Stimulated activated CD4-positive, alpha-beta T cell treated with anti-CD3 and anti-CD28 coated beads, TNF-alpha, amount 100 ng/mL, for 24 hours (primary cell): ENCODE measurements at regions not wholly inside any gene's neighbourhood (a gene's known extent, or its start where the extent isn't known, plus 50 kb on each side); places are given as distances from the start of the nearest gene placed in this dataset.
A peak's percentile ranks its signal among the peaks of the same experiment; 100 is the strongest.
"Not testable (repeated sequence)": the region's sequence is repeated elsewhere in the genome, so short reads cannot be mapped to it uniquely, and the experiment has no call there.

ENCODE experiments used
- DNase-seq, 3 experiments: peaks; one replicate each; pipeline ENCODE4 v3.0.0-alpha.2; 2020; ENCODE audit warnings: low read depth in 3 of 3

GRCh38 chr10:8173243-8173865 is 118.9 kb downstream of the GATA3 start:
- DNase-seq = no peak

- no peak for DNase-seq
Measured at GRCh38 chr10:8173866-8174243, 119.4 kb downstream of the GATA3 start.

DNA sequence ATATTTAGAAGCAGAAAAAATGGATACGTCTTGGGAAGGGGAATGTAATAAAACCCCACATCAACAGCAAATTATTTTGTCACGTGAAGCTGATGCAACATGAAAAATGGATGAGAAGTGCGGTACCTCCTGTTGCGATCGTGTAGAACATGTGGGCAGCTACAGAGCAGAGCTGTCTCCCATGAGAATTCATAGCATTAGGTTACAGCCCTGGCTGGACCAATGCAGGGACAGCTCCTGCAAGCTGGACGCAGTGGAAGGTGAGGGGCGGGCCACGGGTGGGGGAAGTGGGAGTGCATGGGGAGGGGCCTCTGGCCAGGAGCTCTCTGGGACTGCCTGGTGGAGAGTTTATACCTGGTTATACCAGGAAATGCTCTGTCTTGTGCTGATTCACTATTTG is 120.3 kb downstream of the GATA3 start:
- DNase-seq = no peak

GRCh38 chr10:8177526-8177925 is 123.0 kb downstream of the GATA3 start:
- DNase-seq = not testable (repeated sequence)

DNA sequence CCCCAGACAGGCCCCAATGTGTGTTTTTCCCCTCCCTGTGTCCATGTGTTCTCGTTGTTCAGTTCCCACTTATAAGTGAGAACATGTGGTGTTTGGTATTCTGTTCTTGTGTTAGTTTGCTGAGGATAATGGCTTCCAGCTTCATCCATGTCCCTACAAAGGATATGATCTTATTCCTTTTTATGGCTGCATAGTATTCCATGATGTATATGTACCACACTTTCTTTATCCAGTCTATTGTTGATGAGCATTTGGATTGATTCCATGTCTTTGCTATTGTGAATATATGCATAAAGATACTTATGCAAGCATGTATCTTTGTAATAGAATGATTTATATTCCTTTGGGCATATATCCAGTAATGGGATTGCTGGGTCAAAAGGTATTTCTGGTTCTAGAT is 125.3 kb downstream of the GATA3 start:
- not testable (repeated sequence) for DNase-seq

DNA sequence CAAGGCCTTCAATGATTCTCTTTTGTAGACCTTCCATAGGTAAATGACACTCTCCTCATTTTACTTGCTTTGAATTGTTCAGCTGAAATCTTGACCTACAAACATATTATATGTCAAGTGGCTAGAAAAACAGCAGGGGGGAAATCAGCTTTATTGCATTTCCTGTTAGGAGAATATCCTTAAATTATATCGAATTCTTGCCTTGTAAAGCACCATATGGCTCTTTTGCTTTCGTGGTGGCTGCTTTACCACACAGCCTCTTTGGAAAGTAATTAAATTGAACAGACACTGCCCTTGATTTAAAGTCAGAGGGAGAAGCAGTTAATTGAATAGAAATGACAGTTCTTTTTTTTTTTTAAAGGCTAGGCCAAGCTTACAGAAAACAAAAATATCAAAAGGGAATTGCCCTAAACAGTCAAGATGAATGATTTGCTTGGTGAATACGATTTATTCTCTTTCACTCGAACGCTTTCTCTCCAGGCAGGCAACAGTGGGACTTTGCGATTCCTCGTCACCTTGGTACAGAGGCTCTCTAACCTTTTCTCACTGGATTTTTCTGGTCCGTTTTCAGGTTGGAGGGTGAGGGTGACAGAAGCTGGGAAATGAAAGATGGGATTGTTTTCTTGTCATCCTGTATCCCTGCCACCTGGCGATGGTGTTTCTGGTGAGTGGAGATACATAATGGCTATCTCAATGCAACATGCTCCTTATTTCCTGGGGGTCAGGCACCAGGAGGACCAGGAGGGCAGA is 126.0 kb downstream of the GATA3 start:
- DNase-seq = no peak

DNA sequence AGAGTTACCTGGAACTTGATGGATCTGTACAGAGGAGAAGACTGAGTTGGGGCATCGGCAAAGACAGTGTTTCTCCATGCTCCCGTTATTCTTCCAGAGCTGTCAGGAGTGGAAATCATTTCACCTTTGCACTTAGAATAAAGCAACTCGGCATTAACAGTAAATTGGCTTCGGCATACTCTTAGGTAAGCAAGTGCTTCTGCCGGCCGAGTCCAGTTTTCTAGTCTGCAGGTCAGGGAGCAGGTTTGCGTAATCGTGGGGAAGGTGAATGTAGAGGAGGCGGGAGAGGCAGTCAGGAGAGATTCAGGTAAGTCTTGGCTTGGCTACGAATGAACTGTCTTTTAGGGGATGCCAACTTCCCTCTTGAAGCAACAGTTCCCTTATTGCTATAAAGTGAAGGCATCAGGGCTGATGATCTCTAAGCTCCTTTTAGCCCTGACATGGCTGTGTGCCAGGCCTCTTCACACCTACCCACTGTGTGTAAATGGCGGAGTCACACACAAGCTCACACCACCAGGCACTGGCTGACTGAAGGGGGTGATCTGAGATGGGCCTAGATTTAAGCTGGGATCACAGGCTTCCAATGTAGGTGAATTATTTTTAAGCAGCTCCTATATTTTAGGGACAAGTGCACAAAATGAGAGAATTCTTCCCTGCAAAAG is 127.1 kb downstream of the GATA3 start:
- DNase-seq = no peak

GRCh38 chr10:8182806-8183205 is 128.3 kb downstream of the GATA3 start:
- no peak for DNase-seq

GRCh38 chr10:8183241-8183704 is 128.8 kb downstream of the GATA3 start:
- DNase-seq = peak in 1 of 3 experiments; percentile 4

GRCh38 chr10:8187171-8187666 is 132.7 kb downstream of the GATA3 start:
- no peak for DNase-seq

GRCh38 chr10:8189458-8189857 is 135.0 kb downstream of the GATA3 start:
- no peak for DNase-seq

GRCh38 chr10:8192301-8192700 is 137.8 kb downstream of the GATA3 start:
- no peak for DNase-seq

DNA sequence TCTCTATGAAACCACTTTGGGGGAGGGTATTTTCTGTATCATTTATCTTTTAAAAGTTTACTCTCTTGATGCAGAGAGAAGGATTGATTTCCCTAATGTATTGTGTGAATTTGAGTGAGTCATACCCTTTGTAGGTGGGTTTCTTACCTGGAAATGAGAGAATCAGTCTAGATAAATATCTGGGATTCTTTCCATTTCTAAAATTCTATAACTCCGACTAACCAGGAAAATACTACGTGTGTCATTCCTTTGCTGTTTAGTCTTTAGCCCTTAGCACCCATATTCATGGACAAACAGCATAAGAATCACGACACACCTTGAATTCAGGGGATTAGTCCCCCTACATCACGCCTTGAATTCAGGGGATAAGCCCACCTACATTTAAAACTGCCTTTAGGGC is 139.1 kb downstream of the GATA3 start:
- no peak for DNase-seq

GRCh38 chr10:8194050-8194449 is 139.6 kb downstream of the GATA3 start:
- DNase-seq = no peak

GRCh38 chr10:8206882-8207281 is 152.4 kb downstream of the GATA3 start:
- DNase-seq = no peak

DNA sequence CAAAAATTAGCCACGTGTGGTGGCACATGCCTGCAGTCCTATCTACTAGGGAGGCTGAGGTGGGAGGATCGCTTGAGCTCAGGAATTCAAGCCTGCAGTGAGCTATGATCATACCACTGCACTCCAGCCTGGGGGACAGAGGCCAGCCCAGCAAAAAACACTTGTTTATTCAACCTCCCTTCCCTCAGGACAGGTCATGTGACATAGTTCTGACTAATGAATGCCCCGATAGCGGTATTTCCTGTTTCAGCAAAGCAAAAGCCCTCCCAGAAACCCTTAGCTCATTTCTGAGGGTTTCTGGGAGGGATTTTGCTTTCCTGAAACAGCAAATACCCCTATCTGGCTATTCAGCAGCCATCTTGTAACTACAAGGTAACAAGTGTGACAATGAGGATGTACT is 157.1 kb downstream of the GATA3 start:
- DNase-seq = no peak

DNA sequence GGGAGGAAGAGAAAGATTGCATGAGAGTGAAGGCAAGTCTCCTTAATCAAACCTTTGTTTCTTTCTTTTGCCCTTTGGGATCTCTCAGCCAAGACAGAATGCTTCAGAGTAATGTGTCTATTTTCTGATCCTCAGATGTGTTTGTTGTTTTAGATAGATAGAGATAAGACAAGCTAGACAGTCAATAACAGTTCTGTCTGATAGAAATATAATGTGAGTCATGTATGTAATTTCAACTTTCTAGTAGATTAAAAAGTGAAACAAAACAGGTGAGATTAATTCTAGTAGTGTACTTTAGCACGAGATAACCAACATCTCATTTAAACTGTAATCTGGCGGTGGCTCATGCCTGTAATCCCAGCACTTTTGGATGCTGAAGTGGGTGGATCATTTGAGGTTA is 159.2 kb downstream of the GATA3 start:
- no peak for DNase-seq

DNA sequence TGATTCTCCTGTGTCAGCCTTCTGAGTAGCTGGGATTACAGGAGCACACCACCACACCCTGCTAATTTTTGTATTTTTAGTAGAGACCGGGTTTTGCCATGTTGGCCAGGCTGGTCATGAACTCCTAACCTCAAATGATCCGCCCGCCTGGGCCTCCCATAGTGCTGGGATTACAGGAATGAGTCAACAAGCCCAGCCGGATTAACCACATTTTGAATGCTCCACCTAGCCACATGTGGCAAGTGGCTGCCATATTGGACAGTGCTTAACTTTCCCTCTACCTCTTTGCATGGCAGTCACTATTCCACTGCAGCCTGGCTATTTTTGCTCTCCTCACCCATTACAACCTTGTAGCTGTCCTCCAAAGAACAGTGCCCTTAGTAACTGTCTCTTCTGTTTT is 160.1 kb downstream of the GATA3 start:
- no peak for DNase-seq

DNA sequence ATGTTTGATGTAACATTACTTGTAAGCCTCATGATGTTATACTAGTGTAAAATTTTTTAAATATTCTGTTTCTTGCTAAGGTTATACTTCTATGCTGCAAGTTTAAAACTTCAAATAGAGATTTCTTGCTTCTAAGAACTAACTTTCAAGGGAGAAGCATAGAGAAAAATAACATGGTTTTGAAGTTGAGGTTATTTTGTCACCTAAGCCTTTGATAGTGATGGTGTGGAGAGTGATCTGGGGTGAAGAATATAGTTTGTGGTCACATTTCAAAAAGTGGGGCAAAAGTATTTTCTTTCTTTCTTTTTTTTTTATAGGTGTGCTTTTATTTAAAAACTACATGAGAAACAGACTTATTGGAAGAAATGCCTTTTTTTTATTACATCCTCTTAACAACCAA is 162.4 kb downstream of the GATA3 start:
- no peak for DNase-seq

DNA sequence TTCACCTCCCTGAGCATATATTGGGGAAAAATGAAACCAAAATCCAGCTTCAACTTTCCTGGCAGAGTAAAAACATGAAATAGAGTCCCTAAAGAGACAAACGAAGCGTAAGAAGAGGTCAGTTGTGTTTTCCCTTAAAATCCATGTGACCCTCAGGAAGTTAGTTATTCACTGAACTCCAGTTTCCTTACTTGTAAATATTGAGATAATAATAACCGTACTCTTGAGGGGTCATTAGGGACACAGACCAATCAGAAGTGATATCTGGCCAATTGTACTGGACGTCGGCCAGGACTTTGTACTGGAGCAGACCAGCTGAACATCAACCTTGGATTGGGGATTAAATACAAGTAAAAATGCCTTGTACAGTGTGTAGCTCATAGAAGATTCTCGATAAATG is 167.0 kb downstream of the GATA3 start:
- no peak for DNase-seq

- no peak for DNase-seq
Measured at GRCh38 chr10:8224591-8224990, 170.1 kb downstream of the GATA3 start.

GRCh38 chr10:8225187-8225586 is 170.7 kb downstream of the GATA3 start:
- DNase-seq = no peak

- no peak for DNase-seq
Measured at GRCh38 chr10:8227246-8227645, 172.8 kb downstream of the GATA3 start.
